HUES64 (cell line): ENCODE measurements at regions not wholly inside any gene's neighbourhood (a gene's known extent, or its start where the extent isn't known, plus 50 kb on each side); places are given as distances from the start of the nearest gene placed in this dataset.

Experiments used
- H3K27ac ChIP-seq: 2 replicates; pipeline ENCODE4 v1.7.0; 2013; ENCODE audit warnings: low read depth, low read length, inconsistent platforms
- H3K27me3 ChIP-seq: 2 replicates; pipeline ENCODE4 v1.6.1; 2013; ENCODE audit warnings: mild to moderate bottlenecking, low read length; ENCODE audit not compliant: insufficient read depth
- H3K36me3 ChIP-seq: 2 replicates; pipeline ENCODE4 v1.6.1; 2013; ENCODE audit warnings: mild to moderate bottlenecking, low read length; ENCODE audit not compliant: insufficient read depth
- H3K4me1 ChIP-seq: 2 replicates; pipeline ENCODE4 v1.6.1; 2013; ENCODE audit warnings: mild to moderate bottlenecking, low read length, moderate library complexity; ENCODE audit not compliant: insufficient read depth
- H3K4me3 ChIP-seq: 2 replicates; pipeline ENCODE4 v1.5.1; 2013; ENCODE audit warnings: mild to moderate bottlenecking, low read length, moderate library complexity
- H3K9ac ChIP-seq: 2 replicates; pipeline ENCODE4 v1.6.1; 2013; ENCODE audit warnings: mild to moderate bottlenecking, low read depth, low read length
- H3K9me3 ChIP-seq: 2 replicates; pipeline ENCODE4 v1.6.1; 2013; ENCODE audit warnings: low read depth, low read length; ENCODE audit not compliant: insufficient read depth
- WGBS: fragments of 150-250, 120-280 bp; methylation state at CpG from one replicate; pipeline ENCODE4 v1.1.7; 2013; ENCODE audit warnings: missing lambda C conversion rate; 5-methylcytosine and 5-hydroxymethylcytosine counted together

GRCh38 chr4:136927172-136927571 is 605.1 kb downstream of the PCDH18 start:
- Histone ChIP-seq H3K9me3 (peaks cover 4% of the 10 kb centered on the region; the same call in 1 of the 2 replicates), H3K4me1 (no peaks in the 10 kb centered on the region), H3K27ac (no peak overlapping the region), H3K27me3 (no peaks in the 10 kb centered on the region), H3K36me3 (no peaks in the 10 kb centered on the region), H3K9ac (no peak overlapping the region), H3K4me3 (no peak overlapping the region)

- H3K27ac ChIP-seq, result no peak overlapping the region
- no peaks in the 10 kb centered on the region for H3K27me3 ChIP-seq
- H3K4me1 ChIP-seq, result no peaks in the 10 kb centered on the region
- no peak overlapping the region for H3K9ac ChIP-seq
- H3K36me3 ChIP-seq, result no peaks in the 10 kb centered on the region
- no CpG with 5 or more reads among the region's 1 CpG for WGBS
- peaks cover 4% of the 10 kb centered on the region; the same call in 1 of the 2 replicates for H3K9me3 ChIP-seq
- no peak overlapping the region for H3K4me3 ChIP-seq
Observed at GRCh38 chr4:136925203-136925602, 607.1 kb downstream of the PCDH18 start.

GRCh38 chr4:136922066-136922465 is 610.2 kb downstream of the PCDH18 start:
- no peak overlapping the region for H3K9ac ChIP-seq
- no peak overlapping the region for H3K4me3 ChIP-seq
- H3K4me1 ChIP-seq, result no peaks in the 10 kb centered on the region
- H3K9me3 ChIP-seq, result peaks cover 10% of the 10 kb centered on the region; the same call in 1 of the 2 replicates
- H3K27me3 ChIP-seq, result no peaks in the 10 kb centered on the region
- H3K27ac ChIP-seq, result no peak overlapping the region
- no peaks in the 10 kb centered on the region for H3K36me3 ChIP-seq

- 100% methylated on average over 1 of the region's 1 CpG for WGBS
- Histone ChIP-seq H3K36me3 (no peaks in the 10 kb centered on the region), H3K4me1 (no peaks in the 10 kb centered on the region), H3K27ac (no peak overlapping the region), H3K9me3 (peaks cover 10% of the 10 kb centered on the region; the same call in 1 of the 2 replicates), H3K4me3 (no peak overlapping the region), H3K9ac (no peak overlapping the region), H3K27me3 (no peaks in the 10 kb centered on the region)
Observed at GRCh38 chr4:136920092-136920881, 612.0 kb downstream of the PCDH18 start.

GRCh38 chr4:136918772-136919171 is 613.5 kb downstream of the PCDH18 start:
- Histone ChIP-seq H3K27ac (no peak overlapping the region), H3K4me3 (no peak overlapping the region)
- whole genome bisulfite sequencing, result 94% methylated on average over 4 of the region's 4 CpGs

GRCh38 chr4:136917312-136918110 is 614.8 kb downstream of the PCDH18 start:
- 89% methylated on average over 5 of the region's 5 CpGs for WGBS
- Histone ChIP-seq H3K9ac (no peak overlapping the region), H3K4me3 (no peak overlapping the region), H3K36me3 (no peaks in the 10 kb centered on the region), H3K9me3 (peaks cover 10% of the 10 kb centered on the region; the same call in 1 of the 2 replicates), H3K4me1 (no peaks in the 10 kb centered on the region), H3K27me3 (no peaks in the 10 kb centered on the region), H3K27ac (no peak overlapping the region)

More at GRCh38 chr4:136918772-136919171, 613.5 kb downstream of the PCDH18 start:
- no peak overlapping the region for H3K9ac ChIP-seq
- H3K4me1 ChIP-seq, result no peaks in the 10 kb centered on the region
- peaks cover 10% of the 10 kb centered on the region; the same call in 1 of the 2 replicates for H3K9me3 ChIP-seq
- H3K27me3 ChIP-seq, result no peaks in the 10 kb centered on the region
- H3K36me3 ChIP-seq, result no peaks in the 10 kb centered on the region

GRCh38 chr4:136909626-136910025 is 622.7 kb downstream of the PCDH18 start:
- WGBS, result 95% methylated on average over 2 of the region's 3 CpGs
- Histone ChIP-seq H3K27ac (no peak overlapping the region), H3K4me1 (peaks cover 29% of the 10 kb centered on the region)

GRCh38 chr4:136908122-136908521 is 624.2 kb downstream of the PCDH18 start:
- peak overlapping the region; percentile 72; the same call in 1 of the 2 replicates for H3K27ac ChIP-seq
- no peak overlapping the region for H3K9ac ChIP-seq

More at GRCh38 chr4:136909626-136910025, 622.7 kb downstream of the PCDH18 start:
- Histone ChIP-seq H3K9me3 (no peaks in the 10 kb centered on the region), H3K9ac (no peak overlapping the region), H3K27me3 (no peaks in the 10 kb centered on the region), H3K36me3 (no peaks in the 10 kb centered on the region), H3K4me3 (no peak overlapping the region)

GRCh38 chr4:136900696-136901095 is 631.6 kb downstream of the PCDH18 start:
- WGBS, result 96% methylated on average over 2 of the region's 2 CpGs
- Histone ChIP-seq H3K4me1 (peaks cover 9% of the 10 kb centered on the region), H3K9ac (no peak overlapping the region), H3K9me3 (no peaks in the 10 kb centered on the region), H3K36me3 (no peaks in the 10 kb centered on the region), H3K27me3 (no peaks in the 10 kb centered on the region), H3K27ac (no peak overlapping the region), H3K4me3 (no peak overlapping the region)

More at GRCh38 chr4:136908122-136908521, 624.2 kb downstream of the PCDH18 start:
- peaks cover 29% of the 10 kb centered on the region for H3K4me1 ChIP-seq
- H3K27me3 ChIP-seq, result no peaks in the 10 kb centered on the region
- H3K9me3 ChIP-seq, result no peaks in the 10 kb centered on the region
- WGBS, result 27% methylated on average over 1 of the region's 2 CpGs
- H3K36me3 ChIP-seq, result no peaks in the 10 kb centered on the region
- no peak overlapping the region for H3K4me3 ChIP-seq

- peaks cover 9% of the 10 kb centered on the region for H3K4me1 ChIP-seq
- no peaks in the 10 kb centered on the region for H3K36me3 ChIP-seq
- H3K27me3 ChIP-seq, result no peaks in the 10 kb centered on the region
- no peak overlapping the region for H3K27ac ChIP-seq
- no peak overlapping the region for H3K9ac ChIP-seq
- no peak overlapping the region for H3K4me3 ChIP-seq
- no peaks in the 10 kb centered on the region for H3K9me3 ChIP-seq
- 82% methylated on average over 1 of the region's 1 CpG for WGBS
Observed at GRCh38 chr4:136898590-136899248, 633.6 kb downstream of the PCDH18 start.

GRCh38 chr4:136893573-136893972 is 638.7 kb downstream of the PCDH18 start:
- H3K4me3 ChIP-seq, result no peak overlapping the region
- peaks cover 5% of the 10 kb centered on the region; the same call in 1 of the 2 replicates for H3K4me1 ChIP-seq
- H3K27me3 ChIP-seq, result no peaks in the 10 kb centered on the region
- no peaks in the 10 kb centered on the region for H3K9me3 ChIP-seq
- H3K9ac ChIP-seq, result no peak overlapping the region
- H3K36me3 ChIP-seq, result no peaks in the 10 kb centered on the region
- H3K27ac ChIP-seq, result no peak overlapping the region
- WGBS, result no CpG with 5 or more reads among the region's 1 CpG
